CD1c-positive myeloid dendritic cell (primary cell): ENCODE measurements at regions not wholly inside any gene's neighbourhood (a gene's known extent, or its start where the extent isn't known, plus 50 kb on each side); places are given as distances from the start of the nearest gene placed in this dataset.

Source experiments
- DNase-seq: peaks from one replicate; pipeline ENCODE4 v3.0.0-alpha.2; 2016; ENCODE audit errors: extremely low spot score

DNA sequence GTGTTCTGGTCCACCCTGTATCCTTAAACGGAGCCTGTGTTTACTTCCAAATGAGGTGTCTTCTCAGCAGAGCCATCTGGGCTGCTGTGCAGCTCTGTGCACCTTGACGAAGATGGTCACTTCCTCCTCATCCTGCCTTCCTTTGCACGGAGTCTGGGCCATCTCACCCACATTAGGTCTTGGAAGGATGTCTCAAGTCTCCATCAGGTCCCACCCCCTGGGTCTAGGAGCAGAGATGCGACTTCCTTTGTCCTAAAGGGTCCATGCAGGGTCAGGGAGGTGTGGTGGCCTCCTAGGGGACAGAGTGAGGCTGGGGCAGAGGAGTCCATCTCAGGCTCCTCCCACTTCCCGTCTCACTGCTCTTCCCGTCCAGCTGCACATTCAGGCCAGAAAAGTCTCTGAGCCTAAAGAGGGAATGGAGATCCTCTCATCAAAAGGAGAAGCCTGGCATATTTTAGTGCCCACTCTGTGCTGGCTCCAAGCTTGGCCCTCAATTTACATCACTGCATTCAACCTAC, 209.2 kb downstream of the MATN1 start:
- DNase-seq = no peak

- no peak for DNase-seq
Measured at GRCh38 chr1:30513396-30514136, 209.8 kb downstream of the MATN1 start.

GRCh38 chr1:30512914-30513265, 210.5 kb downstream of the MATN1 start:
- DNase-seq = no peak

DNA sequence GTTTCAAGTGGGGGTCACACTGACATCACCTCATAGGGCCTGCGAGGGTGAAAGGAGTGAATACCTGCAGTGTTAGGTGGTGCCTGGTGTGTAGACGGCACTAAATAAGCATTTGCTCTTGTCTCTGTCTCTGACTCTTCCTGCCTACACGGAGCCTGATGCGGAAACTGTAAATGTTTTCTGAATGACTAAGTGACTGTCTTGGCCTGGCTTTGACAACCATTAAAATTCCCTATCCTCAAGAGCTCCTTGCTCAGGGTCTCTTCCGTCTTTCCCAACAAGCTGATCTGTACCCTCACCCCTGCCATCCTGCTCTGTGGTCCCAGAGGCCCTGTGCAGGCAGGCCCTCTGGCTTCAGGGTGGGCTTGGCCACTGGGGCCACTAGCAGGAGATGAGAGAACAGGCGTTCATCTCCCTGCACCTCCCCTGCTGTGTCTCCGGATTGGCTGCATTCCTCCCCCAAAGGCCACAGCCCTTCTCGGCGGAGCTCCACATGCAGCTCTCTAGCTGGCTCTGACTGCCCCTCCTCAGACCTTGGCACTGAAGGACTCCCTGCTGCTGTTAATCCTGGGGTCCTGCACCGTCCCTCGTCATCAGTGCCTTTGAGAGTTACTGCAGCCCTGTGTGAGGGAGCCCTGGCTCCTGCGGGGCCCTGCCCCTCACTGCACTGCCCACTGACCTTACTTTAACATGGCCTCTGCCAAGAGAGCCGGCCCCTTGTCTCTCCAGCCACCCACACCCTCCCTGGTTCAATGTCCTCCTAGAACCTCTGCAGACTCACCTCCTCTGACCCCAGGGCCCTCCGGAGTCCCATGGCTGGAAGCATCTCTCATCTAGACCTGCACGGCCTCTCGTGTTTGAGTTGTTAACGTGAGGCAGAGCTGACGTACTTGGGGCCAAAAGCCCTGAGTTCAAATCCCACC, 211.1 kb downstream of the MATN1 start:
- no peak for DNase-seq

DNA sequence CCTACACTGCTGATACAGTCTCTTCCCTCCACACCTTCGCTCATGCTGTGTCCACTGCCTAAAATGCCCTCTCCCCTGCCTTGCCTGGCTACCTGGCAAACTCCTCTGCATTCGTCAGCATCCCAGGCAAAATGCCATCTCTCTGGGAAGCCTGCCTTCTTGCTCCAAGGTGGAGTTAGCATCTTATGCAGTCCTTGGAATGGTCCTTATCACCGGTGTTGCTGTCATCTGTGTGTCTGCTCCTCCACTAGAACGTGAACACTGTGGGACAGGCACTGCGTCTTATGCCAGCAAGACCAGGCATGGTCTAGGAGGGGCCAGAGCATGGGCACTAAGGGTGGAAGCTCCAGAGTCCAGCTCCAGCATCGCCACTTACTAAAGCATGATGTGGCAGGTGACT, 211.8 kb downstream of the MATN1 start:
- no peak for DNase-seq

DNA sequence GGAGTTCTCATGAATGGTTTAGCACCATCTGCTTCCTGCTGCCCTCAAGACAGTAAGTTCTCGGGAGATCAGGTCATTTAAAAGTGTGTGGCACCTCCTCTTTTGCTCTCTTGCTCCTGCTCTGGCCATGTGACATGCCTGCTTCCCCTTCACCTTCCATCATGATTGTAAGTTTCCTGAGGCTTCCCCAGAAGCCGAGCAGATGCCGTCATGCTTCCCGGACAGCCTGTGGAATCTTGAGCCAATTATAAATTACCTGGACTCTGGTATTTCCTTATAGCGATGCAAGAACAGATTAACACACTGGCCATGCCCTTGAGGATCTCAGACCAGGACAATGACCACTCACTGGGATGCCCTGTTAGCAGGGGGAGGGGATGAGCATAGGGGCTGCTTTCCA, 212.3 kb downstream of the MATN1 start:
- DNase-seq = no peak

DNA sequence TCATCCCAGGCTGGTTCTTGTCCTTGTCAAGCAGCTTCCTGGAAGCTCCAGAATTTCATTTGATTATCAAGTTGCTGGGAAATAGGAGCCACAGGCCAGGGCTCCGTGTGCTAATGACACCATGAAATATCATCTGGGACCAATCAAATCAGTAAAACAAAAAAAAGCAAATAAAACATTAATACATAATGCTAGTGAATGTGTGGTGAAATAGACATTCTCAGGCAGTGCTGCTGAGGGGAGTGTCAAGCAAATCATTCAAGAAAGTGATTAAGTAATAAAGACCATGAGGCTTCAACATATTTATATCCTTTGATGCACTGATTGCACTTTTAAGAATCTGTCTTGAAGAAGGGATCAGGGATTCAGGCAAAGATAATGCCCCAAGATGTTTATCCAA, 213.7 kb downstream of the MATN1 start:
- no peak for DNase-seq

GRCh38 chr1:30508611-30509010, 214.8 kb downstream of the MATN1 start:
- DNase-seq = no peak

GRCh38 chr1:30508175-30508448, 215.3 kb downstream of the MATN1 start:
- DNase-seq = no peak

GRCh38 chr1:30507401-30508174, 215.8 kb downstream of the MATN1 start:
- no peak for DNase-seq

- no peak for DNase-seq
Measured at GRCh38 chr1:30507016-30507312, 216.4 kb downstream of the MATN1 start.

DNA sequence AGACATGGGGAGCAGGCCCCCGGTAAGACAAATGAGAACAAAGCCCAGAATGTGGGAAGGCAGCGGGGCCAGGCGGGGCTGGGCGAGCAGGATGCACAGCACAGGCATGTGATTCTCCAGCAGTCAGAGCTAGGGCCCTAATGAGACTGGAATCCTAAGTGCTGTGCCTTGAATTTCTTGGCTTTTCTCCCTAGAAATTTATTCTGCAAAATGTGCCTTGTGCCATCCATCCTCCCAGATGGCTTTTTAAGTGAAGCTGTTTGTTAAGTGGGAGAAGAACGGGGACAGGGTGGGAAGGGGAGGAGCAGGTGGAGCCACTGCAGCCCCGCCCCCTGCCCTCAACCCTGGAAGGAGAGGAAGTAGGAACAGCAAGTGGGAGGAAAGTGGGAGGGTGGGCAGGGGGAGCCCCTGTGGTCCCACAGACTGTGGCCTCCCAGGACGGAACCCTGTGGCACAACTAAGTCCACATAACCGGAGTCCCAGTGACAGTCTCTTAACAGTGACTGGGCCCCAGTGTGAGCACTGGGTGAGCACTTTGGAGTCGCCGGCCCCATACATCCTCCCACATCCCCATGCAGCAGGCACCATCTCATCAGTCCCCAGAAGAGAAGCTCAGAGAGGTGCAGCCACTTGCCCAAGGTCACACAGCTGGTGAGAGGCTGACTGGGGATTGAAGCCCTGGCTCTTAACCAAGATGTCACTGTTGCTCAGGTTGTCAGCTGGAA, 216.9 kb downstream of the MATN1 start:
- no peak for DNase-seq

GRCh38 chr1:30505853-30506252, 217.5 kb downstream of the MATN1 start:
- DNase-seq = no peak

GRCh38 chr1:30492451-30492850, 230.9 kb downstream of the MATN1 start:
- DNase-seq = no peak

- DNase-seq = no peak
Measured at GRCh38 chr1:30491831-30492230, 231.6 kb downstream of the MATN1 start.

DNA sequence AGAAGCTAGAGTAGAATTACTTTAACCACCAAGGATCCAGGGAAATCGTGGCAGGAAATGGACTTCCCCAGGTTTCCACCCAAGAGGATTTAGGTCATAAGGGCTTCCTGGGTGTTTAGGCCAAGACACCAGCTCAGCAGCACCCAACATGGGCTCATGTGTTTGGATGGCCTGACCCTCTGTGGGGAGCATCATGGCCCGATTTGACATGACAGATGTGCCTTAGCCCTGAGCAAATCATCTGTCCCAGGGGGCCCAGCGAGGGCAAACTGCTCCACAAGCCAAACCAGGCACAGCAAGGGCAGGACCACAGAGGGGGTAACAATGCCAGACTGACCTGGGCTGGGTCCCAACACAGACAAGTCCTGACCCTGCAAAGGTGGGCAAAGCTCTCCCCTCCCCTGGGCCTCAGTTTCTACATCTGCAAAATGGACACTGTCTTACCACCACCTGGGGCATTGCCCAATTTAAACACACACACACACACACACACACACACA, 232.8 kb downstream of the MATN1 start:
- DNase-seq = no peak

DNA sequence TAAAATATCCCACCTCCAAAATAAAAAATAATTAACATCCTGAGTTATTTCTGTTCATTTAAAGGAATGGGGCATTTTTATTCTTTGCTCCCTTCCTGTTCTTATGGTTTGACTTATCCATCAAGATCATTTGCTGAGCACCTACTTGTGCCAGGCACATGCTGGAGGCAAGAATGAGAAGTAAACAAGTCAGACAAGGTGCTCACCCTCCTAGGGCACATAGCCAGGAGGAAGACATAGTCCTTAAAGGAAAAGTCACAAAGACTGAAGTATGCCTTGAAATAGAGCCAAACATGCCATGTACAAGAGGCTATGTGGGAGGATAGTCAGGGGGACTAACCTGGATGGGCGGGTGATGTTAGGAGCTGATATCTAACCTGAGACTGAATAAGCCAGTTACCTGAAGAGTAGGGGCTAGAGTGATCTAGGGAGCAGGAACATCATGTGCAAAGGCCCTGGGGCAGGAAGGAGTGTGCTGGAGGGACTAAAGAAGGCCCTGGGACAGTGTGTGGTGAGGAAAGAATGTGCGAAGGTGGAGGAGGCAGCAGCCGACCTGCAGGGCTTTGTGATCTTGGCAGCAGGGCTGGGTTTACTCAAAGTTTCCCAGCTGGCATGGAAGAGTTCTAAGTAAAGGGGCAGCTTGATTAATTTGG, 233.5 kb downstream of the MATN1 start:
- no peak for DNase-seq

GRCh38 chr1:30488324-30488913, 235.0 kb downstream of the MATN1 start:
- no peak for DNase-seq

GRCh38 chr1:30487042-30487441, 236.3 kb downstream of the MATN1 start:
- DNase-seq = no peak

- no peak for DNase-seq
Measured at GRCh38 chr1:30485072-30485471, 238.3 kb downstream of the MATN1 start.

- no peak for DNase-seq
Measured at GRCh38 chr1:30484668-30485067, 238.7 kb downstream of the MATN1 start.
